Ectodermal cell (in vitro differentiated cells): ENCODE measurements at regions not wholly inside any gene's neighbourhood (a gene's known extent, or its start where the extent isn't known, plus 50 kb on each side); places are given as distances from the start of the nearest gene placed in this dataset.

Source experiments
- H3K27ac ChIP-seq: 2 replicates; pipeline ENCODE4 v1.7.0; 2013; ENCODE audit warnings: mild to moderate bottlenecking, low read depth, low read length; ENCODE audit not compliant: insufficient read depth, poor library complexity, severe bottlenecking
- H3K27me3 ChIP-seq: 2 replicates; pipeline ENCODE4 v1.7.0; 2013; ENCODE audit warnings: mild to moderate bottlenecking, low read length; ENCODE audit not compliant: insufficient read depth, control insufficient read depth, poor library complexity, severe bottlenecking
- H3K36me3 ChIP-seq: one replicate; pipeline ENCODE4 v1.7.0; 2013; ENCODE audit warnings: low read length; ENCODE audit not compliant: control insufficient read depth, insufficient read depth
- H3K4me1 ChIP-seq: one replicate; pipeline ENCODE4 v1.7.0; 2013; ENCODE audit warnings: low read length; ENCODE audit not compliant: control insufficient read depth, insufficient read depth
- H3K4me3 ChIP-seq: 2 replicates; pipeline ENCODE4 v1.7.0; 2013; ENCODE audit warnings: low read depth, low read length, control low read depth; ENCODE audit not compliant: insufficient read depth
- H3K9me3 ChIP-seq: 2 replicates; pipeline ENCODE4 v1.7.0; 2013; ENCODE audit warnings: mild to moderate bottlenecking, low read length, moderate library complexity; ENCODE audit not compliant: control insufficient read depth
- WGBS, 2 experiments: methylation state at CpG; one replicate each; pipeline ENCODE4 v1.1.7; 2013; ENCODE audit warnings: missing lambda C conversion rate in 2 of 2; 5-methylcytosine and 5-hydroxymethylcytosine counted together

DNA sequence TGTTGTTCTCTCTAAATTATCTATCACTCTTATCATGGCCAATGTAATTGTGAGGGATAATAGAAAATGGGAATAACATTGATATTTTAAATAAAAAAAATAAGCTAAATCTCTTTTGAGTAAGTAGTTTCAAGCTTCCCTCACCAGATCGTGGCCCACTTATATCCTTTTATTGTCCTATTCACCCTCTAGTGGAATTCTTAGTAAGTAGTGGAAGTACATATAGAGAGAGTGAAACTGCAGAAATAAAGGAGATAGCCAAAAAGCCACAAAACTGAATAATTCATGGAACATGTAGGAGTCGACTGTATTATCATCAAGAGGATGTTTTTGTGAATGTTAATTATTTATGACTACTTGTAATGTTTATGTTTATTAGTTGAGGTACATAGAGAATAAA is 66.1 kb upstream of the DTNA start:
- 81 to 82% methylated on average over 1 of the region's 2 CpGs for WGBS, 2 experiments
- Histone ChIP-seq H3K4me1 (no peaks in the 10 kb centered on the region), H3K27me3 (no peaks in the 10 kb centered on the region), H3K9me3 (no peaks in the 10 kb centered on the region), H3K27ac (no peak overlapping the region), H3K36me3 (no peaks in the 10 kb centered on the region), H3K4me3 (no peak overlapping the region)

DNA sequence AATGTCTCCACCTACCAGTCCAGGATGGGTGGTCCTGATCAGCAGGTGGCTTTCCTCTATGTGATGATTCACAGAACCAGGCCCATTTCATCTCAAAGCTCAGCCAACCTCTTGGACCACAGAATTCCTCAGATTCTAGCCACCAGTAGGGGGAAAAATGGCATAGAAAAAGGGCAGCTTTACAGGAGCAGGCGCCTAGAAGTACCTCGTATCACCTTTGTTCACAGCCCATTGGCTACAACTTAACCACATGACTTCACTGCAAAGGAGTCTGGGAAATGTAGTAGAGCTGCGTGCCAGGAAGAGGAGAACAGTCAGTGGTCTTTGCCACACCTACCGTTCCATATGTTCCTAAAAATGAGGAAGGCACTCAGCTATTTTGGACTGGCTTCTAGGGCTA is 62.8 kb upstream of the DTNA start:
- H3K36me3 ChIP-seq = no peaks in the 10 kb centered on the region
- peaks cover 1% of the 10 kb centered on the region for H3K9me3 ChIP-seq
- WGBS, 2 experiments = 84 to 88% methylated on average over 4 of the region's 4 CpGs
- H3K4me3 ChIP-seq = no peak overlapping the region
- H3K27ac ChIP-seq = no peak overlapping the region
- no peaks in the 10 kb centered on the region for H3K4me1 ChIP-seq
- H3K27me3 ChIP-seq = no peaks in the 10 kb centered on the region

DNA sequence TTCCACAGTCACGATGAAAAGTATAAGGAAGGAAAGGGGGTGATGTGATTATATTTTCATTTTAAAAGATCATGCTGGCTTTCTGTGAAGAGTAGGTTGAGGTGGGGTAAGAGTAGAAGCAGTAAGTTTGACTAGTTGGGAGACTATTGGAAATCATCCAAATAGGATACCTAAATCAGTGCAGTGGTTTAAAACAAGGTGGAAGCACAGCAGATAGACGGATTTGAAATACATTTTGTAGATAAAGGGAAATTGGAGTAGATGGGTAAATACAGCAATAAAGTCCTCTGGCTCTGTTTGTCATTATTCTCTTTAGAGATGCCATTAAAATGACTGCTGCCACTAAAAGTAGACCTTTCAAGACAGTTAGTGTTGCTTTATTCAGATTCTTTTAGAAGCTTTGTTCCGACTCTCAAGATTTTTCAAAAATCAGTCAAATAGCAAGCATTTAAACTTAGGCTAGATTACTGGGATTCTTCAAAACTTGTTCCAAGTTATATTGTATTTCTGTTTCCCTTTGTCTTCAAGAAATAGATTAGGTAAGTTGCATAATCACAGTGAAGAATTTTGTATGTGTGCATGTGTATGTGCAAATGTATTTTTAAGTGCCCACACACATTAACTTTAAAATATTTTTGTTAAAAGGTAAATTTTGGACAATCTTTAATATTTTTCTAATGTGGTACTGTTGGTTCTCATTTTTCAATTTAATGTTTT is 61.7 kb upstream of the DTNA start:
- 93 to 95% methylated on average over 3 of the region's 3 CpGs for whole genome bisulfite sequencing, 2 experiments
- Histone ChIP-seq H3K9me3 (peaks cover 2% of the 10 kb centered on the region), H3K36me3 (no peaks in the 10 kb centered on the region), H3K27ac (no peak overlapping the region), H3K4me3 (no peak overlapping the region), H3K27me3 (no peaks in the 10 kb centered on the region), H3K4me1 (no peaks in the 10 kb centered on the region)

DNA sequence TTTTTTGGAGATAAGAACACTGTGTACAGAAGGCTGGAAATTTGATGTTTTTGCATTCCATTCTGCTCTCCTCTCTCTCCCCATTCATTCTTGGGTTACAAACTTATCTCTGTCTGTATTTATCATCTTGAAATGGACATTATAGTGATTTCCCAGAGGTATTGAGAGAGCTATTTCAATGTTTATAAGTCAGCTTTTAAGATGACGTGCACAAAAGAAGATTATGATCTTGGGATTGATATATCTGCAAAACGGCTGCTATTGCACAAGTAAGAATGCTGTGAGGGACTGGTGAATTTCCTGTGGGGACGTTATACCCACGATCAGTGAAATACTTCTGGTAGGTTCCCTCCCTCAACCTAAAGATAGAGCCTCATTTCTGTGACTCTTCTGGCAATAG is 61.0 kb upstream of the DTNA start:
- peaks cover 2% of the 10 kb centered on the region for H3K9me3 ChIP-seq
- no peaks in the 10 kb centered on the region for H3K4me1 ChIP-seq
- H3K27me3 ChIP-seq = no peaks in the 10 kb centered on the region
- H3K27ac ChIP-seq = no peak overlapping the region
- 88 to 91% methylated on average over 4 of the region's 4 CpGs for WGBS, 2 experiments
- H3K4me3 ChIP-seq = no peak overlapping the region
- H3K36me3 ChIP-seq = no peaks in the 10 kb centered on the region

DNA sequence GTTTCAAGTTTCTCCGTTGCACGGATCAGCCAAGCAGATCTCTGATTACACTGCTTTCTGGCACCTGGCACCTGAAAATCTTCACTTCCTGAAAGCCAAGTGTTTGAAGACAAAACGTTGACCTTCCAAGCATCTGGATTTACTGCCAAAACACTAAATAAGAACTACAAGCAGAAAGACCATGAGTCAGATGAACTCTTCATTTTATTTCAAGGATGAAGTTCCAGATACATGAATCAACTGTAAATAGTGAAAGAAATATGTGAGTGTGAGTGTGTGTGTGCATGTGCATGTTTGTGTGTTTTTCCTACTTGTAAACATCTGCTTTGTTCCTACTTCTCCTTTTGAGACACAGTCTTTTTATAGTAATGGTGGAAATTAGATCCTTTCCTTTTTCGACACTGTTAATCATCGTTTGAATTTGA is 60.0 kb upstream of the DTNA start:
- H3K27me3 ChIP-seq = no peaks in the 10 kb centered on the region
- no peaks in the 10 kb centered on the region for H3K4me1 ChIP-seq
- 79 to 81% methylated on average over 5 of the region's 5 CpGs for WGBS, 2 experiments
- H3K4me3 ChIP-seq = no peak overlapping the region
- no peak overlapping the region for H3K27ac ChIP-seq
- H3K36me3 ChIP-seq = no peaks in the 10 kb centered on the region
- peaks cover 2% of the 10 kb centered on the region for H3K9me3 ChIP-seq

DNA sequence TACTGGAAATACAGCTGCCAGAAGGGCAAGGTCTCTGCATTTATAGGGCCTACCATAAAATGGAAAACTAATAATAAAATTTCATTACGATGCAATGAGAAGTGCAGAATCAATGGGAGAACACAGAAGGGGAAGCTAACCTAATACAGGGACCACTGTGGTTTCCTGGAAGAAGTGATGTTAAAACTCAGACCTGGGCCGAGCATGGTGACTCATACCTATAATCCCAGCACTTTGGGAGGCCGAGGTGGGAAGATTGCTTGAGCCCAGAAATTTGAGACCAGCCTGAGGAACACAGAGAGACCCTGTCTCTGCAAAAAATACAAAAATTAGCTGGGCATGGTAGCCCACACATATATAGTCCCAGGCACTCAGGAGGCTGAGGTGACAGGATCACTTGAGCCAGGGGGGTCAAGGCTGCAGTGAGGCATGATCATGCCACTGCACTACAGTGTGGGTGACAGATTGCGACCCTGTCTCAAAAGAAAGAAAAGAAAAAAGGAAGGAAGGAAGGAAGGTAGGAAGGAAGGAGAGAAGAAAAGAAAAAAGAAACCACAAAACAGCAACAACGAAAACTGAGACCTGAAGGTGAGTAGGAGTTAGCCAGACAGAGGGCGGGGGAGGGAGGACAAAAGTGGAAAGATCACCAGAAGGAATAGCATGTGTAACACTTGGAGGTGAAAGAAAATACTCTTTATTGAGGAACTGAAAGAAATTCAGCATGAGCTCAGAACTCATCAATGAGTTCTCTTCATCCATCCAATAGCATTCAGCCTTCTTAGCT is 58.3 kb upstream of the DTNA start:
- no peak overlapping the region for H3K4me3 ChIP-seq
- no peaks in the 10 kb centered on the region for H3K27me3 ChIP-seq
- H3K27ac ChIP-seq = no peak overlapping the region
- H3K4me1 ChIP-seq = no peaks in the 10 kb centered on the region
- WGBS, 2 experiments = 86 to 94% methylated on average over 6 of the region's 6 CpGs
- H3K9me3 ChIP-seq = peaks cover 2% of the 10 kb centered on the region
- no peaks in the 10 kb centered on the region for H3K36me3 ChIP-seq

DNA sequence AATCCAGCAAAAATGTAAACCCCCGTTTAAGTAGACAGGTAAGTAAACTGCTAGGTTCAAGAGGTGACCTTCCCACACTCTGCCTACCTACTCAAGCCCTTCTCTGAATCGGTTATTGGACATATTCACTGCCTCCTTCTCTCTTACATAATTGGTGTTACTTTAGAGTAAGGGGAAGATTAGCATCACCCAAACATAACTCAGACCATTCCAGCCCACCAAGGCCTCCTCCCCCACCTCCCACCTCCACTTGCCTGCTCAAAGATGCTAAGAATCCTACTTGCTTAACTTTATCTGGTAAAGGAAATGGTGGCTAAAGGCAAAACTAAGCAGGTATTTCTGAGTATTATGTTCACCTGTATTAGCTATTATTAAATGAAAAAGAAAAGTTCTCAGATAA is 55.0 kb upstream of the DTNA start:
- Histone ChIP-seq H3K27ac (no peak overlapping the region), H3K36me3 (no peaks in the 10 kb centered on the region), H3K27me3 (no peaks in the 10 kb centered on the region), H3K9me3 (peaks cover 2% of the 10 kb centered on the region), H3K4me1 (peaks cover 10% of the 10 kb centered on the region), H3K4me3 (no peak overlapping the region)
- WGBS, 2 experiments = 100% methylated on average over 1 to 2 of the region's 2 CpGs

DNA sequence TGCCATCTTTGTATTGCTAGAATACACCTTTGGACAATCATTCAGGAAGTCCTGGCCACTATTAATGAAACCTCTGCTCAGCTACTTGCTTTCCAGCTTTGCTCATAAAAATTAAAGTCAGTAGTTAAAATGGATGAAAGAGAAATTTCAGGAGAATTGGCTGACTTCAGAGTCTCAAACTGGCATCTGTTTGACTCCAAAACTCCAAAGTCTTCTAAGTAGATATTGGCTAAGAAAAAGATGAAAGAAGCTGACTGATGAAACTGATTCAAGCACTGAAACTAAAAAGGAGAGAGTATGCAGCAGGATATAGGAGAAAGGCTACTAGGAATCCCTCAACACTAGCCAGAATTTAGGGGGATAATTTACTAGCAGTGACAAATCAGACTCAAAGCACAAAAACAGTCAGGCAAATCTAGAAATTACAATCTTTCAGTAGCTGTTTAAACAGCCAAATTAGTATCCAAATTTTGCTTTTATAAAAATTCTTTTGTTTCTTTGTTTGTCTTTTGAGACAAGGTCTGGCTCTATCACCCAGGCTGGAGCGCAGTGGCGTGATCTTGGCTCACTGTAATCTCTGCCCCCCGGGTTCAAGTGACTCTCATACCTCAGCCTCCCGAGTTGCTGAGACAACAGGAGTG is 52.1 kb upstream of the DTNA start:
- Histone ChIP-seq H3K27me3 (no peaks in the 10 kb centered on the region), H3K4me3 (no peak overlapping the region), H3K9me3 (no peaks in the 10 kb centered on the region), H3K27ac (no peak overlapping the region), H3K36me3 (no peaks in the 10 kb centered on the region), H3K4me1 (peaks cover 12% of the 10 kb centered on the region)
- 77 to 86% methylated on average over 4 of the region's 4 CpGs for WGBS, 2 experiments

DNA sequence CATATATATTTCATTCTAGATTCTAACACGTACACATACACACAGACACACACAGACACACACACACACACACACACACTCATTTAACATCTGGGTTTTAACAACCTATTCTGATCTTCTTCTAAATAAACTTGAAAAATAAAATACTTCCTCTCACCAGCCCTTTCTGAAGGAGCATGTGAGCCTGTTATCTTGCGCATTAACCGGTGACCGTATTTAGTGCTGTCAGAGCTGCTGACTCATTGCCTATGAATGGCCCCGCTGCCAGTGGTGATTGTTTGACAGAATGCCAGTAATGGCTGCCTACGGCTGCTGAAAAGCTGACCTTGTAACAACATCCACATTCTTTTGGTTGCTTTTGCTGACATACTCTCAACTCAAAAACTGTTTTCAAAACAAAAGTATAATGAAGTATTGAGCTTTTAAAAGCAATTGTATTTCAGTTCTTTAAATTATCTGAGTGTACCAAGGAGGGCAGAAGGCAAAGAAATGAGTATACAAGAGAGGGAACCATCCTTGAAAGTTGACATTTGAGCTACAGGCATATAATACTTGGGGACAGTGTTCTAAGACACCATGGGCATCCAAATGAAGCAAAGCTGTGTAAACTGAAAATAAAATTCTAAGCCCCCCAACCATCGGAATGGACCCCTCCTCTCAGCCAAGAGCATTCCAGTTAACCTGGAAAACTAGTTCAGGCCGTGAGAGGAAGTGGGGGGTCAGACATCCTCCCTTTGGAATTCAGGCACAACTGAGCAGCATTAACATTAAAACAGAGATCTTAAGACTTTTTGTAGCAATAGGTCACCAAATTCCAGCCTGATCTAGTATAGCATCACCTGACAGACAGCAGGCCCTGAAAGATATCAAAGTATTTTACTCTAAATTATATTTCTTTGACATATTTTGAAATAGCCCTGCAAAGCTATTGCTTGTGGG is 50.2 kb upstream of the DTNA start:
- H3K4me3 ChIP-seq = no peak overlapping the region
- peak overlapping the region; percentile 80 for H3K27ac ChIP-seq
- no peaks in the 10 kb centered on the region for H3K9me3 ChIP-seq
- no peaks in the 10 kb centered on the region for H3K36me3 ChIP-seq
- H3K27me3 ChIP-seq = no peaks in the 10 kb centered on the region
- WGBS, 2 experiments = 10 to 12% methylated on average over 8 of the region's 8 CpGs
- peaks cover 12% of the 10 kb centered on the region for H3K4me1 ChIP-seq
